ENCODE measurements at regions not wholly inside any gene's neighbourhood (a gene's known extent, or its start where the extent isn't known, plus 50 kb on each side); places are given as distances from the start of the nearest gene placed in this dataset.

DNA sequence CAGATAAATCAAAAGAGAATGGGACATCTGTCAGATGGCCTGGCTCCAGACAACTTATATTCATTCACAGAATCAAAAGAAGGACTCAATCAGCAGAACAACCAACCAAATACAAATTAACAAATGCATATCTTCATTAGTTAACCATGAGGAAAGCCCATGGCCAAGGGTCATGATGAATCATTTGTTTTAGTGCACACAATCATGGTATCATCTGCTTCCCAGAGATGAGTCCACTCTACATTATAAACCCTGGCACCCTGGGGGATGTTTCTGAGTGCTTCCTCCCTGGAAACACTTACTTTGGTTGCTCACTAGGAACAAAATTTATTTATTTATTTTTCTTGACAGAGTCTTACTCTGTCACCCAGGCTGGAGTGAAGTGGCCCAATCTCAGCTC, 453.3 kb upstream of the HS3ST1 start:
- Histone ChIP-seq H3K4me2 (ENCODE audit: low read length) (no peak overlapping the region), H3K27me3 (ENCODE audit: control insufficient read depth, insufficient read depth, low read length) (no peaks in the 10 kb centered on the region), H3K36me3 (ENCODE audit: control insufficient read depth, insufficient read depth, low read length) (no peaks in the 10 kb centered on the region), H2AFZ (no peak overlapping the region), H3K9me3 (ENCODE audit: control insufficient read depth, low read length) (no peaks in the 10 kb centered on the region), H3K79me2 (no peaks in the 10 kb centered on the region), H3K4me3 (ENCODE audit: low read depth, low read length) (no peak overlapping the region), H3K9ac (no peak overlapping the region), H3K27ac (no peak overlapping the region), H3K4me1 (no peaks in the 10 kb centered on the region)
- TF ChIP-seq CTCF (IDR thresholded peaks at IDR 0.05), result no peak

DNA sequence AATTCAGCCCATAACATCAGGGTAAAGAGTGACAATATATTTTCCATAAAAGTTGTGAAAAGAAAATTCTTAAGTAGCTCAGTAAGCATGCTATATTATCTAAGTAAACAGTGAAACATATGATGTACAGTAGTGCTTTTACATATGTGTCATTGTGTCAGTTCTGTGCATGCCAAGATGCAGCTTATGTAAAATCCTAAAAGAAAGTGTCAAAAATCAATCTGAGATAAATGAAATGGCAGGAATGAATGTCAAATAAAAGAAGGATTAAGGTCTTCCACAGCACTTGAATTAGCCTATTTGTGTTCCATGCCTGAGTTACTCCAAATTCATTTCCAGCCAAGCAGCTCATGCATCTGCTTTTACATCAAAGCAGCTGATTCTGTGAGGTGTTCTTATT, 452.7 kb upstream of the HS3ST1 start:
- no peak overlapping the region for H3K4me2 ChIP-seq (ENCODE audit: low read length)
- H3K9ac ChIP-seq, result no peak overlapping the region
- no peak for TF ChIP-seq CTCF (IDR thresholded peaks at IDR 0.05)

DNA sequence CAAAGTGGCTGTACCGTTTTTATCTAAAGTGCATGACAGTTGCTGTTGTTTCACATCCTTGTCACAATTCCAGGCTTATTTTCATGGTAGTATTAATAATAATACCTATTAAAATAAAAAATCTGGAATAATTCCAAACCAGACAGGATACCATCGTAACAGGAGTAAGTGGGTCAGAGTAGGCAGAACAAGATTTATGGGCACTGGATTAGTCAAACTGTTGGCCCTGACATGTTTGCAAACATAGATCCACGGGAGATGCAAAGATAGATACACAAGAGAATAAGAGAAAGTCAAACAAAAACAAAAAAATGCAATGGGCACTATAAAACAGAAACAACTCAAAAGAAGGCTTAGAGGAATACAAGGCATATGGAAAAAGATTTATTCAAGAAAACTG, 449.5 kb upstream of the HS3ST1 start:
- no peaks in the 10 kb centered on the region for H3K4me1 ChIP-seq
- no peak overlapping the region for H3K4me2 ChIP-seq (ENCODE audit: low read length)
- H3K9me3 ChIP-seq (ENCODE audit: control insufficient read depth, low read length), result no peaks in the 10 kb centered on the region
- no peaks in the 10 kb centered on the region for H3K27me3 ChIP-seq (ENCODE audit: control insufficient read depth, insufficient read depth, low read length)
- TF ChIP-seq CTCF (IDR thresholded peaks at IDR 0.05), result no peak
- no peak overlapping the region for H3K9ac ChIP-seq
- no peak overlapping the region for H3K27ac ChIP-seq
- no peaks in the 10 kb centered on the region for H3K36me3 ChIP-seq (ENCODE audit: control insufficient read depth, insufficient read depth, low read length)
- no peaks in the 10 kb centered on the region for H3K79me2 ChIP-seq
- H2AFZ ChIP-seq, result no peak overlapping the region
- no peak overlapping the region for H3K4me3 ChIP-seq (ENCODE audit: low read depth, low read length)

More for the DNA sequence above, 452.7 kb upstream of the HS3ST1 start:
- H3K27ac ChIP-seq, result no peak overlapping the region
- no peaks in the 10 kb centered on the region for H3K79me2 ChIP-seq
- no peak overlapping the region for H3K4me3 ChIP-seq (ENCODE audit: low read depth, low read length)
- H2AFZ ChIP-seq, result no peak overlapping the region
- no peaks in the 10 kb centered on the region for H3K36me3 ChIP-seq (ENCODE audit: control insufficient read depth, insufficient read depth, low read length)
- H3K27me3 ChIP-seq (ENCODE audit: control insufficient read depth, insufficient read depth, low read length), result no peaks in the 10 kb centered on the region
- H3K4me1 ChIP-seq, result no peaks in the 10 kb centered on the region
- no peaks in the 10 kb centered on the region for H3K9me3 ChIP-seq (ENCODE audit: control insufficient read depth, low read length)

DNA sequence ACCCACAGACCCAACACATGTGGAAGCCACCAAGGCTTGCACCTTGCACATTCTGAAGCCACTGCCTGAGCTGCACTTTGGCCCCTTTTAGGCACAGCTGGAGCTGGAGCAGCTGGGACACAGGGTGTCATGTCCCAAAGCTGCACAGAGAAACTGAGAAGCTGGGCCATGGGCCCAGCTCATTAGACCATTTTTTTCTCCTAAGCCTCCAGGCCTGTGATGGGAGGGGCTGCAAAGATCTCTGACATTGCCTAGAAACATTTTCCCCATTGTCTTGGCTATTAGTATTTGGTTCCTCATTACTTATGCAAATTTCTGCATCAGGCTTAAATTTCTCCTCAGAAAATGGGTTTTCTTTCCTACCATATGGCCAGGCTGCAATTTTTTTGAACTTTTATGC, 447.4 kb upstream of the HS3ST1 start:
- Histone ChIP-seq H2AFZ (no peak overlapping the region), H3K79me2 (no peaks in the 10 kb centered on the region), H3K27ac (no peak overlapping the region), H3K27me3 (ENCODE audit: control insufficient read depth, insufficient read depth, low read length) (no peaks in the 10 kb centered on the region), H3K4me3 (ENCODE audit: low read depth, low read length) (no peak overlapping the region), H3K9ac (no peak overlapping the region), H3K4me2 (ENCODE audit: low read length) (no peak overlapping the region), H3K36me3 (ENCODE audit: control insufficient read depth, insufficient read depth, low read length) (no peaks in the 10 kb centered on the region), H3K4me1 (no peaks in the 10 kb centered on the region), H3K9me3 (ENCODE audit: control insufficient read depth, low read length) (no peaks in the 10 kb centered on the region)
- TF ChIP-seq CTCF (IDR thresholded peaks at IDR 0.05), result no peak

DNA sequence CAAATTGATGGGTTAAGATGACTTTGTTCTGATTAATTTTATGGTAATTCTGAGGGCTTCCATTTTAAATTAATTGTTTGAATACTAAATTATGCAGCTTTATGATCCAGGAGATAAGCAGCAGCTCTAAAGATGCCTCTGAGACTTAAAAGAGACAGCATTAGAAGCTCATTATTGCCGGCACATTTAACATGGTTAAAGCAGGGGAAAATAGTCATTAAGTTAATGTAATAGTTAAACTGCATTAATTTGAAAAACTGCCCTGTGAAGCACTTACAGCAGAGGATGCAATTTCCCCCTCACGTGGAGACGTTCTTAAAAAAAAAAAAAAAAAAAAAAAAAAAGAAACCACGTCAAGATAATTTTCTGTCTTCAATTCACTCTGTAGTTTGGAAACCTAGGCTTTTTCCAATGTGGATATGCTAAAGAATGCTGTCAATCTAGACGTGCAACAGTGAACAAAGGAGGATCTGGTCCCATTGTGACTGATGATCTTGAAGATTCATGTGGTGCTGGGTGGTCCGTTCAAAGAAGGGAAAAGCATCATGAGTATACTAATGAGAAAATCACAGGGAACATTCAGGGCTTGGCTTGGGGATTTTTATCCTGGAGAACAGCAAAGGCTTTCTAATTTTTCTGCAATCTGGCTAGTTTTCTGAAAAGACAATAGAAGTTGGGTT, 440.6 kb upstream of the HS3ST1 start:
- Histone ChIP-seq H2AFZ (no peak overlapping the region), H3K27ac (no peak overlapping the region), H3K36me3 (ENCODE audit: control insufficient read depth, insufficient read depth, low read length) (no peaks in the 10 kb centered on the region), H3K4me2 (ENCODE audit: low read length) (no peak overlapping the region), H3K4me1 (no peaks in the 10 kb centered on the region), H3K9ac (no peak overlapping the region), H3K79me2 (no peaks in the 10 kb centered on the region), H3K4me3 (ENCODE audit: low read depth, low read length) (no peak overlapping the region), H3K9me3 (ENCODE audit: control insufficient read depth, low read length) (no peaks in the 10 kb centered on the region), H3K27me3 (ENCODE audit: control insufficient read depth, insufficient read depth, low read length) (no peaks in the 10 kb centered on the region)
- no peak for TF ChIP-seq CTCF (IDR thresholded peaks at IDR 0.05)
